GM12891 (cell line): ENCODE measurements at regions not wholly inside any gene's neighbourhood (a gene's known extent, or its start where the extent isn't known, plus 50 kb on each side); places are given as distances from the start of the nearest gene placed in this dataset.

Experiments used
- DNase-seq: peaks from one replicate; pipeline ENCODE4 v3.0.0; 2011; ENCODE audit warnings: low spot score; ENCODE audit not compliant: insufficient read length
- FAIRE-seq: peaks from 2 replicates; lab custom pipeline; 2011; peaks lifted over from hg19 to GRCh38; lab: Jason Lieb, UNC
- PAX5 ChIP-seq: IDR thresholded peaks from 2 replicates; pipeline ENCODE4 v1.6.1; 2011; ENCODE audit warnings: low read length, moderate library complexity, mild to moderate bottlenecking; ENCODE audit not compliant: insufficient read depth, severe bottlenecking
- POLR2A ChIP-seq: IDR thresholded peaks from 2 replicates; pipeline ENCODE4 v1.6.1; 2011; ENCODE audit warnings: low read depth, low read length, control low read depth
- POLR2AphosphoS5 ChIP-seq: IDR thresholded peaks from 2 replicates; pipeline ENCODE4 v1.6.1; 2011; ENCODE audit warnings: low read depth, low read length, control low read depth
- POU2F2 ChIP-seq: IDR thresholded peaks from 2 replicates; pipeline ENCODE4 v1.6.1; 2011; ENCODE audit warnings: low read depth, mild to moderate bottlenecking, control low read depth, low read length, moderate library complexity
- SPI1 ChIP-seq: IDR thresholded peaks from 2 replicates; pipeline ENCODE4 v1.6.1; 2011; ENCODE audit warnings: low read depth, low read length, control low read depth
- TAF1 ChIP-seq: IDR thresholded peaks from 2 replicates; pipeline ENCODE4 v1.6.1; 2011; ENCODE audit warnings: low read depth, low read length, control low read depth

DNA sequence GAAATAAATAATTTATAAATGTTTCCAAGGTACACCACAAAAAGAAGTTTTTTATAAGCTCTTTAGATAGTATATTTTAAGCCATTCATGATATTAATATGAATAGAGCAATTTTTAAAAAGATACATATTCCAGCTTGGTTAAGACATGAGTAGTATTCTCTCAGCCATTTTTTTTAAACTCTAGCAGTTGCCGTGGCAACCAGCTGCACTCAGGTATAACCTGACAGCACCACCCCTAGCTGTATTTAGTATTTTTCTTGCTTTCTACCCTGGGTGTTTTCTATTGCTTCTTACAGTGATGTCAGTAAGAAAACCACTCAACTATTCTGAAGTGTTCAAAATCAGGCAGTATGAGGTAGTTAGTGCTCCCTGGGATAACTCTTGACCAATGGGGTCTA lies 496.3 kb upstream of the CNTN3 start:
- DNase-seq (no peak), FAIRE-seq (no peak)
- no peak for TF ChIP-seq POU2F2
- TF ChIP-seq SPI1, result no peak
- TF ChIP-seq POLR2A, result no peak
- no peak for TF ChIP-seq POLR2AphosphoS5
- no peak for TF ChIP-seq PAX5

DNA sequence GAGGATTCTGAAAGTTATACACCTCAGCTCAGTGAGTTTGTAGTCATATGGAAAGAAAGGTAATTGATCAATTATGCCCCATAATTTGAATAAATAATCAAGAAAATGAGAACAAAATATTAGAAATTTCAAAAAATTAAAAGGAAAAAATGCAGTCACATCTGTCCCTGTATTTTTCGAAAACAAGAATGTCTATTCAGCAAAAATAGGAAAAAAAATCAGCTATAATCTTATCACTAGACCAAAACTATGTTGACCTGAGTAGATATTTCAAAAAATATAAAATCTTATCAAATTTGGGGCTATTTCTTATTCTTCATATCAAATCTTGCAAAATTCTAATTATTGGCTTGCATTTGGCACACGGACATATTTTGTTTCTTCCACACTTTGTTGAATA lies 501.2 kb upstream of the CNTN3 start:
- FAIRE-seq (no peak), DNase-seq (no peak)
- TF ChIP-seq TAF1, result no peak
- no peak for TF ChIP-seq POLR2A
- TF ChIP-seq PAX5, result no peak
- TF ChIP-seq POLR2AphosphoS5, result no peak
- TF ChIP-seq SPI1, result no peak
- TF ChIP-seq POU2F2, result no peak

DNA sequence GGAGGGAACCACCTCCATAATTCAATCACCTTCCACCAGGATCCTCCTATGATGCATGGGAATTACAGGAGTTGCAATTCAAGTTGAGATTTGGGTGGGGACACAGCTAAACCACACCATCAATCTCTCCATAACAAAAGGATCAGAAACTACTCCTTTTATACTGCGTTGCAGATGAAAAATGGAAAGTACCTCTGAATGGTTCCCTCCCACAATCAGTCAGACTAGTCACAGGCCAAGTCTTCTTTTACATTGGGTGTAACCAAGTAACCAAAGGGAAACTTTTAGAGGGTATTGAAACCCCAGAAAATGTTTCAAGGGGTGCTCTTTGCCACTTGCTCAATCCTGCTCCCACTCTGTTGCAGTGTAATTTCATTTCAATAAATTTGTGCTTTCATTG lies 504.3 kb upstream of the CNTN3 start:
- TF ChIP-seq POLR2A (no peak), TAF1 (no peak), PAX5 (no peak), SPI1 (no peak), POU2F2 (no peak), POLR2AphosphoS5 (no peak)
- no peak for FAIRE-seq

DNA sequence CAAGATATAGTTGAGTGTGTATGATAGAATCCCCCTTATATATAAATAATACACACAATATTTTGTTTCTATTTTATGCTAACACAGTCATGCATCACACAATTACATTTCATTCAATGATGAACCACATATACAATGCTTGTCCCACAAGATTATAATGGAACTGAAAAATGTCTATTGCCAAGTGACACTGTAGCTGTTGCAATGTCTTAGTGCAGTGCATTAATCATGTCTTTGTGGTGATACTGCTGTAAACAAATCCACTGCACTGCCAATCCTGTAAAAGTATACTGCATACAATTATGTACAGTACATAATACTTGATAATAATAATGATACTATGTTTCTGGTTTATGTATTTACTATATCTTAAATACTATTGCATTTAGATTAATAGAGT lies 512.1 kb upstream of the CNTN3 start:
- DNase-seq, result no peak
- no peak for FAIRE-seq
- TF ChIP-seq POLR2AphosphoS5 (no peak), TAF1 (no peak), SPI1 (no peak), POLR2A (no peak), PAX5 (no peak), POU2F2 (no peak)

More for the DNA sequence above, 504.3 kb upstream of the CNTN3 start:
- no peak for DNase-seq

- FAIRE-seq (no peak), DNase-seq (no peak)
- TF ChIP-seq POLR2AphosphoS5 (no peak), POLR2A (no peak), SPI1 (no peak), POU2F2 (no peak), PAX5 (no peak), TAF1 (no peak)
These were observed 514.6 kb upstream of the CNTN3 start for GRCh38 chr3:75129101-75129500.

DNA sequence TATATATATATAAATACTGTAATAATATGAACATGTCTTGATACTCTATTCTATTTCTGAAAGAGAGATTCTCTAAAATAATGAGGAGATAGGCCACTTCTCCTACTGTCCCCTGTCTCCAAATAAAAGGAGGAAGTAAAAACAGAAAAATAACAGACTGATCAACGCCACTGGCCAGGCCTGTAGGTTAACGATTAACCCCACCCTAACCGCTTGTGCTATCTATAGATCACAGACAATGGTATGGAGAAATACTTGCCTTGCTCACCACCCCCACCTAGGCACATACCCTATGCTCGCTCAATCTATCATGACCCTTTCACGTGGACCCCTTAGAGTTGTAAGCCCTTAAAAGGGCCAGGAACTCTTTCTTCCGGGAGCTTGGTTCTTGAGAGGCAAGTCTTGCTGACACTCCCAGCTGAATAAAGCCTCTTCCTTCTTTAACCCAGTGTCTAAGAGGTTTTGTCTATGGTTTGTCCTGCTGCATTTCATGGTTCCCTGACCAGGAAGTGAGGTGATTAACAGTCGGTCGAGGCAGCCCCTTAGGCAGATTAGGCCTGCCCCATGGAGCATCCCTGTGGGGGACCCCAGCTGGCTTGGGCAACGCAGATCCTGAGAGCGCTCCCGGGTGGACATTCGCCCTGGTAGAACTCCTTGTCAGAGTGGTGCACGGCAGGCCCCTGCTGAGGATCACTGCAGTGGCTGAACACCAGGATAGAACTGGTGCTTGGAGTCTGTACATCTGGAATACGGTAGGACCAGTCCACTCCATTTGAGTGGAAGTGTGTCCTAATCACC lies 521.8 kb upstream of the CNTN3 start:
- DNase-seq (no peak), FAIRE-seq (no peak)
- TF ChIP-seq POLR2A (no peak), SPI1 (no peak), TAF1 (no peak), POU2F2 (no peak), PAX5 (no peak), POLR2AphosphoS5 (no peak)

GRCh38 chr3:75138345-75138744 lies 523.9 kb upstream of the CNTN3 start:
- TF ChIP-seq POLR2A (no peak), TAF1 (no peak), POU2F2 (no peak), SPI1 (no peak), POLR2AphosphoS5 (no peak), PAX5 (no peak)
- DNase-seq (no peak), FAIRE-seq (no peak)

DNA sequence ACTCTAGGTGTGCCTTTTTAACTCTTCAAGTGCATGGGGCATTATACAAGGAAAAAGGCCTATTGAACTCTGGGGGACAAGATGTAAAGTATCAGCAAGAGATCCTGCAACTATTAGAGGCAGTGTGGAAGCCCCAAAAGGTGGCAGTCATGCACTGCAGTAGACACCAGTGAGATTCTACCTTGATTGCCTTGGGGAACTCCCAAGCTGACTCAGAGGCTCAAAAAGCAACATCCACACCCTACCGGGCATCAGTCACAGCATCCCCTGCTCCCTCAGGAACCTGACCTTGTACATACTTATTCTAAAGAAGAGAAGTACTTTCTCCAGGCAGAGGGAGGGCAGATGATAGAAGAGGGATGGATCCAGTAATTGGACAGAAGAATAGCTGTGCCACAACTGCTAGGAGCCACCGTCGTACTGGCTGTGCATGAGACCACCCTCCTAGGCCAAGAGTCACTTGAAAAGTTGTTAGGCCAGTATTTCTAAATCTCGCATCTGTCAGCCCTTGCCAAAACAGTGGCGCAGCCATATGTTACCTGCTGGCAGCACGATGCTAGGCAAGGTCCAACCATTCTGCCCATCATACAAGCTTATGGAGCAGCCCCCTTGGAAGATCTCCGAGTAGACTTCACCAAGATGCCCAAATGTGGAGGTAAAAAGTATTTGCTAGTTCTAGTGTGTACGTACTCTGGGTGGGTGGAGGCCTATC lies 523.1 kb upstream of the FRG2C start:
- no peak for DNase-seq
- no peak for FAIRE-seq
- TF ChIP-seq PAX5 (no peak), POLR2AphosphoS5 (no peak), SPI1 (no peak)

DNA sequence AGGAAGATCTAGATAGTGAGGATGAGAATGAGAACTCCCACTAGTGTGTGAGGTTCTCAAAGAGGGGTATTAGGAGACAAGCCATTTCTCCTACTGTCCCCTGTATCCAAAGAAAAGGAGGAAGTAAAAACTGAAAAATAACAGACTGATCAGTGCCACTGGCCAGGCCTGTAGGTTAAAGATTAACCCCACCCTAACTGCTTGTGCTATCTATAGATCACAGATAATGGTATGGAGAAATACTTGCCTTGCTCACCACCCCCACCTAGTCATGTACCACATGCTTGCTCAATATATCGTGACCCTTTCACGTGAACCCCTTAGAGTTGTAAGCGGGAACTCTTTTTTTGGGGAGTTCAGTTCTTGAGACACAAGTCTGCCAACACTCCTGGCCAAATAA lies 519.7 kb upstream of the FRG2C start:
- DNase-seq (no peak), FAIRE-seq (no peak)
- TF ChIP-seq SPI1, result no peak
- TF ChIP-seq POLR2AphosphoS5, result no peak
- no peak for TF ChIP-seq POLR2A
- TF ChIP-seq POU2F2, result no peak
- no peak for TF ChIP-seq TAF1
- TF ChIP-seq PAX5, result no peak
